ENCODE measurements at regions not wholly inside any gene's neighbourhood (a gene's known extent, or its start where the extent isn't known, plus 50 kb on each side); places are given as distances from the start of the nearest gene placed in this dataset.

GRCh38 chr3:102353148-102353547, 81.7 kb upstream of the ZPLD1 start:
- TF ChIP-seq POLR2A (IDR thresholded peaks at IDR 0.05; ENCODE audit: low read length) (no peak), GATA1 (IDR thresholded peaks at IDR 0.05; ENCODE audit: low read depth, low read length) (no peak)

Measured in erythroblast (primary cell).